Left ventricle myocardium inferior (tissue), 1 donor: ENCODE measurements at regions not wholly inside any gene's neighbourhood (a gene's known extent, or its start where the extent isn't known, plus 50 kb on each side); places are given as distances from the start of the nearest gene placed in this dataset.
A peak's percentile ranks its signal among the peaks of the same experiment; 100 is the strongest.

Experiments used
- DNase-seq: peaks from one replicate; pipeline ENCODE4 v3.0.0-alpha.2; 2020
- H3K27ac ChIP-seq: fragments of 200-600 bp; replicated peaks from 2 replicates; pipeline ENCODE4 v1.8.0; 2021
- H3K27me3 ChIP-seq: fragments of 200-600 bp; 2 replicates; pipeline ENCODE4 v1.8.0; 2021; ENCODE audit warnings: low read depth
- H3K36me3 ChIP-seq: fragments of 200-600 bp; 2 replicates; pipeline ENCODE4 v1.8.0; 2021
- H3K4me1 ChIP-seq: fragments of 200-600 bp; 2 replicates; pipeline ENCODE4 v1.8.0; 2021
- H3K4me3 ChIP-seq: fragments of 200-600 bp; 2 replicates; pipeline ENCODE4 v1.8.0; 2021; ENCODE audit warnings: mild to moderate bottlenecking, moderate library complexity
- H3K9me3 ChIP-seq: fragments of 200-600 bp; replicated peaks from 2 replicates; pipeline ENCODE4 v1.8.0; 2021
- CTCF ChIP-seq: fragments of 200-600 bp; IDR thresholded peaks from 2 replicates; pipeline ENCODE4 v1.8.0; 2021; ENCODE audit warnings: antibody characterized with exemption, mild to moderate bottlenecking, borderline replicate concordance
- intact Hi-C: fragments of 100-400 bp; cut with micrococcal nuclease; formaldehyde crosslinking; loops from one replicate; pipeline ENCODE4 v1.11.0; 2022
- donor health status: DM: no; HTN: yes; CAD: no; lungs with severe emphysema.

GRCh38 chr20:12179692-12180091, 262.0 kb downstream of the BTBD3 start:
- Histone ChIP-seq H3K27ac (no peak overlapping the region), H3K27me3 (no peaks in the 10 kb centered on the region), H3K9me3 (no peaks in the 10 kb centered on the region), H3K4me3 (no peak overlapping the region), H3K36me3 (no peaks in the 10 kb centered on the region), H3K4me1 (peaks cover 14% of the 10 kb centered on the region)
- intact Hi-C loops, result no loop called here
- no peak for TF ChIP-seq CTCF
- DNase-seq, result no peak

- no peak for DNase-seq
- Histone ChIP-seq H3K9me3 (no peaks in the 10 kb centered on the region), H3K36me3 (no peaks in the 10 kb centered on the region), H3K27me3 (no peaks in the 10 kb centered on the region), H3K4me1 (peaks cover 14% of the 10 kb centered on the region), H3K27ac (peak overlapping the region; percentile 20), H3K4me3 (no peak overlapping the region)
- TF ChIP-seq CTCF, result no peak
- intact Hi-C loops, result no loop called here
Observed at GRCh38 chr20:12180107-12180661, 262.5 kb downstream of the BTBD3 start.

GRCh38 chr20:12198281-12198680, 280.6 kb downstream of the BTBD3 start:
- Histone ChIP-seq H3K27ac (no peak overlapping the region), H3K4me3 (no peak overlapping the region), H3K4me1 (no peaks in the 10 kb centered on the region), H3K27me3 (no peaks in the 10 kb centered on the region), H3K9me3 (no peaks in the 10 kb centered on the region), H3K36me3 (no peaks in the 10 kb centered on the region)
- no peak for DNase-seq
- TF ChIP-seq CTCF, result no peak
- intact Hi-C loops, result no loop called here

GRCh38 chr20:12199703-12200102, 282.0 kb downstream of the BTBD3 start:
- DNase-seq, result no peak
- Histone ChIP-seq H3K27me3 (no peaks in the 10 kb centered on the region), H3K9me3 (peaks cover 1% of the 10 kb centered on the region), H3K4me1 (no peaks in the 10 kb centered on the region), H3K36me3 (no peaks in the 10 kb centered on the region), H3K4me3 (no peak overlapping the region), H3K27ac (no peak overlapping the region)
- intact Hi-C loops, result no loop called here
- no peak for TF ChIP-seq CTCF

- H3K9me3 ChIP-seq, result peaks cover 18% of the 10 kb centered on the region
- H3K36me3 ChIP-seq, result no peaks in the 10 kb centered on the region
- intact Hi-C loops, result no loop called here
Observed at GRCh38 chr20:12201289-12201991, 283.7 kb downstream of the BTBD3 start.

More at GRCh38 chr20:12201289-12201991, 283.7 kb downstream of the BTBD3 start:
- Histone ChIP-seq H3K4me1 (no peaks in the 10 kb centered on the region), H3K27me3 (no peaks in the 10 kb centered on the region), H3K27ac (peak overlapping the region; percentile 39), H3K4me3 (no peak overlapping the region)
- TF ChIP-seq CTCF, result no peak
- DNase-seq, result peak; percentile 17
